Heart right ventricle (tissue), 16 donors: ENCODE measurements at regions not wholly inside any gene's neighbourhood (a gene's known extent, or its start where the extent isn't known, plus 50 kb on each side); places are given as distances from the start of the nearest gene placed in this dataset.

ENCODE experiments used
- ATAC-seq, 8 donors: fragments of 200-7000 bp; cut with Tn5 transposase; one replicate each; pipeline ENCODE4 v1.9.1; 2020; ENCODE audit warnings: mild to moderate bottlenecking in 8 of 8, moderate library complexity in 8 of 8, moderate number of reproducible peaks in 1 of 8
- DNase-seq, 2 donors: peaks; one replicate each; pipeline ENCODE4 v3.0.0-alpha.2; 2020
- H3K27ac ChIP-seq, 10 donors: fragments of 200-600 bp; sonication (generic) in 2 of 10; one replicate each; pipeline versions ENCODE4 v1.5.0 to v1.8.0; 2020 to 2022; ENCODE audit warnings: mild to moderate bottlenecking in 3 of 10
- H3K27me3 ChIP-seq, 7 donors: fragments of 200-600 bp; one replicate each; pipeline ENCODE4 v1.8.0; 2021 to 2022; ENCODE audit warnings: mild to moderate bottlenecking in 2 of 7
- H3K36me3 ChIP-seq, 9 donors: fragments of 200-600 bp; sonication (generic) in 1 of 9; one replicate each; pipeline versions ENCODE4 v1.5.0 to v1.8.0; 2020 to 2022; ENCODE audit warnings: mild to moderate bottlenecking in 2 of 9
- H3K4me1 ChIP-seq, 9 donors: fragments of 200-600 bp; sonication (generic) in 1 of 9; one replicate each; pipeline versions ENCODE4 v1.5.0 to v1.8.0; 2020 to 2022; ENCODE audit warnings: mild to moderate bottlenecking in 4 of 9
- H3K4me3 ChIP-seq, 10 donors: fragments of 200-600 bp; sonication (generic) in 2 of 10; one replicate each; pipeline versions ENCODE4 v1.5.0 to v1.8.0; 2020 to 2022; ENCODE audit warnings: mild to moderate bottlenecking in 7 of 10, moderate library complexity in 2 of 10
- H3K9me3 ChIP-seq, 11 donors: fragments of 200-600 bp in 10 of 11; sonication (generic) in 2 of 11; one replicate each; pipeline versions ENCODE4 v1.5.0 to v1.8.0; 2013 to 2022; ENCODE audit warnings: mild to moderate bottlenecking in 2 of 11, control low read depth in 1 of 11, moderate library complexity in 1 of 11
- CTCF ChIP-seq, 9 donors: fragments of 200-600 bp; sonication (generic) in 2 of 9; IDR thresholded peaks; one replicate each; pipeline versions ENCODE4 v1.5.0 to v1.8.0; 2021 to 2022; ENCODE audit warnings: antibody characterized with exemption in 9 of 9, mild to moderate bottlenecking in 5 of 9, moderate library complexity in 1 of 9
- WGBS, 2 donors: extraction: QIAGEN DNeasy Blood & Tissue Kit; methylation state at CpG; one replicate each; pipeline ENCODE4 v1.1.7; 2013; ENCODE audit warnings: inconsistent platforms in 1 of 2; 5-methylcytosine and 5-hydroxymethylcytosine counted together
- intact Hi-C, 10 donors: fragments of 100-400 bp; cut with DNase I; formaldehyde crosslinking; loops; one replicate each; pipeline versions ENCODE4 v1.11.1 to v1.14.2; 2022
- donor health status: Arrhythmogenic right ventricular cardiomyopathy.
- donor health status: ischemic (EF 13 %, LVEDD 7.1; RV severe dilation, severe dysfunction).
- donor health status: healthy with polysubstance abuse.
- donor health status: DM: no; HTN: yes; CAD: no.
- donor health status: DM: no; HTN: no; CAD: no.
- donor health status: ischemic (EF 25% LVEDD 6.9; RV normal size, moderate dysfunction).
- donor health status: ischemic (EF 25% LVEDD 5.7; RV mildly dilated, moderate dysfunction).
- donor health status: healthy.
- donor health status: DM: yes; HTN: yes; CAD: no.
- donor health status: Ischemic cardiomyopathy.
- donor health status: ischemic (EF 35%, LVEDD 5.7; RV mildly dilated, moderate dysfunction).
- donor health status: nonischemic (EF 11% LVEDD 7.7; RV severe dilation, severe dysfunction).
- donor health status: DM: yes; HTN: yes; CAD: no.
- donor health status: PGD.
- donor health status: ischemic (EF 29% LVEDD 5.4; RV normal size, mild dysfunction).
- donor health status: nonischemic (EF 23%, LVEDD 6.1; RV moderate dilation, normal function).

DNA sequence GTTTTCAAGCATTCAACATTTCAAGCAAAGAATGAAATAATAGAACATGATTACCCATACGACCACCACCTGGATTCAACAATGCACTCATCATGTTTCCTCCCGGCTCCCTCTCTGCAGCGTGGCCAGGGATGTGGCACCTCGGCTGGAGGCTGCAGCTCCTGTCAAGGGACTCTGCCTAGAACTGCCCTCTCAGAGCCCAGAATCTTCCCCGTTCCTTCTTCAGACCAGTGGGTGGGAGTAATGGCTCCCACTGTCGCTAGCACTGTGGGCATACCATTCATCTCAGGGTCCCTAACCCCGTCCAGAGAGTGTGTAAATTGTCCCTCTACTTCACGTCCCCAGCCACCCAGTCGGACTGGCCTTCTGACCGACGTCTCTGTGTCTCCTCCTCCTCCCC, 118.6 kb upstream of the COL5A1 start:
- no peak for TF ChIP-seq CTCF (IDR thresholded peaks at IDR 0.05)
- Histone ChIP-seq H3K27me3 (peaks cover 0 to 39% (median 14%) of the 10 kb centered on the region in 7 donors), H3K4me3 (no peak overlapping the region), H3K9me3 (peaks cover 0 to 14% (median 0%) of the 10 kb centered on the region in 11 donors), H3K36me3 (no peaks in the 10 kb centered on the region), H3K4me1 (peaks cover 0 to 7% (median 0%) of the 10 kb centered on the region in 9 donors), H3K27ac (no peak overlapping the region)
- DNase-seq = no peak
- ATAC-seq = no peak
- intact Hi-C loops = loop anchor here in 1 of 10 donors (5.0 kb wide), 1 partner anchor 1096 kb away; no protein-coding TSS in a partner anchor
- WGBS, 2 donors = 78 to 79% methylated on average over 11 of the region's 11 CpGs

DNA sequence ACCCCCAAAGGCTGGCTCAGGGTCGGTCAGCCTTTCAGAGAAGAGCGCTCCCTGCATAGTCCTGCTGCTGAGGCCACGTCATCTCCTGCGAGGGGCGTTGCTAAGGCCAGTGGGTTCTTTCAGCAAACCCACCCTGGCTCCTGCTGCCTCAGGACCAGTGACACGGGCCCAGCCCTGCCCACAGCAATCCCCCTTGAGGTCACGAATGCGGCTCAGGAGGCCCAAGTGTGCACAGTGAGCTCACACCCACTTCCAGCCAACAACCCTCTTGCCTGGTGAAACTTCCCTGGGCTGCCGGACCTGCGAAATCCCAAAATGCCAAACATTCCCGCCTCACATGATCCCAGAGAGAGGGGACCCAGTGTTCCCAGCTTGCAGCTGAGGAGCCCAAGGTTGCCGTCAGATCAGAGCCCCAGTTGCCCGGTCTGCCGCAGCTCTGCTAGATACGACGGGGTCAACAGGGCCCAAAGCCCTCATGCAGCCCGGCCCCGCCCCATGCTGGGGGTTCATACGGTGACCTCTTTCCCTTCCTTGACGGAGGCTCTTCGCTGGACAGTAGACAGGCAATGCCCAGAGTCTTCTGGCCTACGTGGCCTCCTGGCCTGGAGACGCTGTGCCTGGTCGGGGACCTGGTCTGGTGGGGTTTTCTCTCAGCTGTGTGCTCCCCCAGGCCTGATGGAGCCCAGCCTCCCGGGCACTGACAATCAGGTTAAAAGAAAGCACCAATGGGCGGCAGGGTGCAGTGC, 116.4 kb upstream of the COL5A1 start:
- H3K4me3 ChIP-seq = peak overlapping the region in 5 of 10 donors; percentile 0 to 25 (median 11)
- DNase-seq (no peak), ATAC-seq (peak in 3 of 8 donors; percentile 6 to 31 (median 17))
- H3K36me3 ChIP-seq = no peaks in the 10 kb centered on the region
- intact Hi-C loops = loop anchor here in 1 of 10 donors (5.0 kb wide), 1 partner anchor 33 kb away; no protein-coding TSS in a partner anchor
- peaks cover 0 to 26% (median 4%) of the 10 kb centered on the region in 11 donors for H3K9me3 ChIP-seq
- H3K27me3 ChIP-seq = peaks cover 0 to 42% (median 14%) of the 10 kb centered on the region in 7 donors
- no peak for TF ChIP-seq CTCF (IDR thresholded peaks at IDR 0.05)
- peaks cover 0 to 7% (median 0%) of the 10 kb centered on the region in 9 donors for H3K4me1 ChIP-seq
- 85 to 88% methylated on average over 26 of the region's 26 CpGs for WGBS, 2 donors
- peak overlapping the region in 8 of 10 donors; percentile 32 to 78 (median 72) for H3K27ac ChIP-seq

DNA sequence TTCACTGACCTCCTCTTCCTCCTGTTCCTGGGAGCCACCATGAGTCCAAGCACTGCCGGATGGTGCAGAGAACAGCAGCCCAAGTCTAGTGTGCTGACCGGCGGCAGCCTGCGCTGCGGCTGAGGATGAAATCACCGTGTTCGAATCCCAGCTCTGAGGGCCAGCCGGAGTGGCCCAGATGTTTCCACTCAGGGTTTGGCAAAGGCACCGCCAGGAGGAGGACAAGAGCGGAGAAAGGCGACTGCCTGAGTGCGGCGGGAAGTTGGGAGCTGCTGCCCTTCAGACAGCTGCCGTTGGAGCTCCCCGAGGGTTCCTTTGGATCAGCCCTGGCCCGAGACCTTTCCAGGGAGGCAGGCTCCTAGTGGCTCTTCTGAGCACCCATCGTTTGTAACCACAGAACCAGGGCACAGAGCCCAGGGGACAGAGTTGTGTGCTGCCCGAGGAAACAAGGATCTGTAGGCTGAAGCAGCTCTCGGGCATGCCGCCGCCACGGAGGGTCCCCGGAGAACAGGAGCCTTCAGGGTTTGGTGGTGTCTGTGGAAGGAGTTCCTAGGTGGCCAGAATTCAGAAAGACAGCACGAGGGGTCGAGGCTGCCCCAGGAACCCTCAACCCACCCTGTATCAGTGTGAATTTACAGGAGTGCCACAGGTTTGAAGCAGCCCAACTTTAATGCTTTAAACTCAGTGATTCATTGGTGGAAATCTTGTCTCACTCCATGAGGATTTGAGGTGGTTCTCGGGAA, 115.6 kb upstream of the COL5A1 start:
- Histone ChIP-seq H3K9me3 (peaks cover 0 to 27% (median 10%) of the 10 kb centered on the region in 11 donors), H3K27ac (peak overlapping the region; percentile 58 to 78 (median 70)), H3K27me3 (peaks cover 0 to 42% (median 14%) of the 10 kb centered on the region in 7 donors), H3K4me1 (peaks cover 0 to 7% (median 0%) of the 10 kb centered on the region in 9 donors), H3K36me3 (no peaks in the 10 kb centered on the region), H3K4me3 (peak overlapping the region in 7 of 10 donors; percentile 0 to 27 (median 11))
- peak in 2 of 9 donors; percentile 11 to 18 for TF ChIP-seq CTCF (IDR thresholded peaks at IDR 0.05)
- ATAC-seq = peak; percentile 71 to 83 (median 80)
- intact Hi-C loops = loop anchor here in 1 of 10 donors (5.0 kb wide), 1 partner anchor 34 kb away; no protein-coding TSS in a partner anchor
- whole genome bisulfite sequencing, 2 donors = 66 to 68% methylated on average over 26 of the region's 26 CpGs
- DNase-seq = peak; percentile 55 to 73
